CD4-positive, alpha-beta T cell treated with Interleukin-4 for 4 hours (primary cell): ENCODE measurements at regions not wholly inside any gene's neighbourhood (a gene's known extent, or its start where the extent isn't known, plus 50 kb on each side); places are given as distances from the start of the nearest gene placed in this dataset.

Experiments used
- DNase-seq: peaks from one replicate; pipeline ENCODE4 v3.0.0-alpha.2; 2020

DNA sequence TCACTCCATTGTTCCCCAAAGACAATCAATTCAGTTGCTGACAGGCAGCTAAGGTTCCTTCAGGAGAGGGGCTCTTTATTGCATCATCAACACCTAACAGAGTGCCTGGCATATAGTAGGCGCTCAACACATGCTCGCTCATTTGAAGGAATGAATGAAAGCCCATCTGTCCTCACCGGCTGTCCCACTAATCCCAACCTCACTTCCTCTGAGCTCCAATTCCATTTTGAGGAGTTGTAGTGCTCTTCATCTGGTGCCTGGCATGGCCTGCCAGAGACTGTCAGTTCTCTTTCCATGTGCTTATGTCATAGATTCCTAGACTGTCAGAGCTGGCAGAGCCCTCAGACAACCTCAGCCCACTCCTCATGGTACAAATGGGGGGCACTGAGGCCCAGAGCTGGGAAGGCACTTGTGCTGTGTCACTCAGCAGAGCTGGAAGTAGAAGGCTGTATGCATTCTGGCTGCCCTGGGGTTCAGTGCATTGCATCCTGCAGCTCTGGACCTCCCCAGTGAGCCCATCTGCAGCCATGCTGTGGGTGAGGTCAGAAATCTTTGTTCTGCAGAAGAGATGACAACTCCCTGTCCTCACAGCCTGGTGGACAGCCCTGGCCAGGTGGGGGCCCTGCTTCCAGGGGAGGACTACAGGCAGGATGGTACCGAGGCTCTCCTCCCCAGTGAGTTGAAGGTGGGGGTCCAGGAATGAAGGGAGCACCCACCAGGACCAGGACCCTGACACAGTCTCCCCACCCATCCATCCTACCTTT, 134.9 kb upstream of the PJA1 start:
- no peak for DNase-seq

- DNase-seq: no peak
These were observed 134.0 kb upstream of the PJA1 start for GRCh38 chrX:69299285-69299684.

GRCh38 chrX:69298466-69299140, 133.3 kb upstream of the PJA1 start:
- no peak for DNase-seq

GRCh38 chrX:69297506-69297905, 132.3 kb upstream of the PJA1 start:
- no peak for DNase-seq

- DNase-seq: no peak
These were observed 128.7 kb upstream of the PJA1 start for GRCh38 chrX:69293776-69294601.

GRCh38 chrX:69291116-69291515, 125.9 kb upstream of the PJA1 start:
- DNase-seq: no peak

GRCh38 chrX:69290292-69290691, 125.0 kb upstream of the PJA1 start:
- DNase-seq: no peak

DNA sequence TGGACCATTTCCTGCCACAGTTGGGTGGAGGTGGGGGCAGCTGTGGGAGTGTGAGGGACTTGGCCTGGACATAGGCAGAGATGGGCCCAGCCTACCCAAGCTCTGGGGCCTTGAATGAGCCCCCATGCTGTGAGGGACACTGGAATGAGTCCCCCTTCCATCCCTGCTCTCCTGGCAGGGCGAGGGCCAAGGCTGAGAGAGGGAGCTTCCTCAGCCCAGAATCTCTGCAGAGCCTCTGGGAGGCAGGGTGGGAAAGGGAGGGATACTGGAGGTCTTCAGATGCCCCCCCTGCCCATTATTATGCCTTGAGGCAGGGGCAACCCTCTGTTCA, 124.5 kb upstream of the PJA1 start:
- no peak for DNase-seq

DNA sequence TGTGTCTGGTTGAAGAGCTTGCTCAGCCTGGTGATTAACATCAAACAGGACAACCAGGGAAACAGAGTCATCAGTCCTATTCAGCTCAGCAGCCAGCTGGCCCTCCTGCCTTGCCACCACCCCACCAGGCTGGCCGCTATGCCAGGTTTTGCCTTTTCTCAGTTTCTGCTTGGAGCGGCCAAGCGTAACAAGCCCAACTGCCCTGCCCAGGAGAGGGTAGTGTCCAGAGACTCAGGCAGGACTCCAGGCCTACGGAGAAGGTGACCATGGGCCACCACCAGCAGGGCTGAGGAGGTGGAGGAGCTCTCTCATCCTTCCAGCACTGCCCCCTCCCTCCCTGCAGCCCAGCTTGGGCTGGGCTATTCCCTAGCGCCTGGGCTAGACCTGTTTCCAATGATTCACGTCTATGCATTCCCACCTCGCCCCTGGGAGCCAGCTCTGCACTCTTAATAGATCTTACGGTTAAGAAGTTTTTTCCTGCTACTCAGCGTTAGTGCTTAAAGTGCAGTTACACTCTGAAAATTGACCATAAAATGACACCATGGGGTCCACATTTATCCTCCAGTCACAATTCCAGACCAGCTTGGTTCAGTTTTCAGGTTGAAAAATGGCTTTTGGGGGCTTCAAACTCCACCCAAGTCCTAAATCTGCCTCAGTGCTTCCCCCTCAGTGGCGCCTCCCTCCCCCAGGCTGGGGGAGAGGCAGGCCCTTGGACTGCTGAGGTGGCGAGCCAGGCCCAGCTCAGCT, 124.0 kb upstream of the PJA1 start:
- no peak for DNase-seq

DNA sequence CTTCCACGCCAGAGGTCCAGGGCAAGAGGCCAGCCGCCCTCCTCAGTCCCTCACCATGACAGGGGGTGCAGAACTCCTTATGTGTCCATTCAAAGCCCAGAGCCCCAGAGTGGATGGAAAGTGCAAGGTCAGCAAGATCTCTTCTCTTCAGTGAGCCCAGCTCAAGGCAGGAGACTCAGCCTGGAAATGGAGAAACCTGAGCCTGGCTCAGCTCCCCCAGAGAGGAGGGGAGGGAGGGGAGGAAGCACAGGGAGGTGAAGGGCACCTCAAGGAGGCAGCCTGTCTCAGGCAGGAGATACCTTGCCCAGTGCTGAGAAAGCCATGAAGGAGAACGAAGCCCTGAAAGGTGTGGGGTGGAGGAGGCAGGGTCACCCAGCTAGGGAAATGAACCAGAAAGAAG, 121.8 kb upstream of the PJA1 start:
- no peak for DNase-seq

DNA sequence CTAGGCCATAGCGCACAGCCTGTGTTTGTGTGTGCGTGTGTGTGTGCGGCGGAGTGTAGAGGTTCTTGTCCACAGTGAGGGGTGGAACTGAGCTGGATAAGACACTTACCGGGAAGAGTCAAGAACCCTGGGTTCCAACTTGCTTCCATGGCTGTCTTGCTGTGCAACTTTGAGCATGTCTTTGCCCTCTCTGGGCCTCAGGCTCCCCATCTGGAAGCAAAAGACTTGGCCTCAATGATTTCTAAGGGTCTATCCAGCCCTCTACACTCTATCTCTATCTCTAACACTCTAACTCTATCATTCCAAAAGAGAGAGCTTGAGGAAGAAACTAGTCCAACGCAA, 121.3 kb upstream of the PJA1 start:
- no peak for DNase-seq

- DNase-seq: peak; percentile 23
These were observed 120.8 kb upstream of the PJA1 start for GRCh38 chrX:69285881-69286564.

GRCh38 chrX:69285401-69285877, 120.2 kb upstream of the PJA1 start:
- DNase-seq: no peak

GRCh38 chrX:69284491-69284890, 119.2 kb upstream of the PJA1 start:
- no peak for DNase-seq

DNA sequence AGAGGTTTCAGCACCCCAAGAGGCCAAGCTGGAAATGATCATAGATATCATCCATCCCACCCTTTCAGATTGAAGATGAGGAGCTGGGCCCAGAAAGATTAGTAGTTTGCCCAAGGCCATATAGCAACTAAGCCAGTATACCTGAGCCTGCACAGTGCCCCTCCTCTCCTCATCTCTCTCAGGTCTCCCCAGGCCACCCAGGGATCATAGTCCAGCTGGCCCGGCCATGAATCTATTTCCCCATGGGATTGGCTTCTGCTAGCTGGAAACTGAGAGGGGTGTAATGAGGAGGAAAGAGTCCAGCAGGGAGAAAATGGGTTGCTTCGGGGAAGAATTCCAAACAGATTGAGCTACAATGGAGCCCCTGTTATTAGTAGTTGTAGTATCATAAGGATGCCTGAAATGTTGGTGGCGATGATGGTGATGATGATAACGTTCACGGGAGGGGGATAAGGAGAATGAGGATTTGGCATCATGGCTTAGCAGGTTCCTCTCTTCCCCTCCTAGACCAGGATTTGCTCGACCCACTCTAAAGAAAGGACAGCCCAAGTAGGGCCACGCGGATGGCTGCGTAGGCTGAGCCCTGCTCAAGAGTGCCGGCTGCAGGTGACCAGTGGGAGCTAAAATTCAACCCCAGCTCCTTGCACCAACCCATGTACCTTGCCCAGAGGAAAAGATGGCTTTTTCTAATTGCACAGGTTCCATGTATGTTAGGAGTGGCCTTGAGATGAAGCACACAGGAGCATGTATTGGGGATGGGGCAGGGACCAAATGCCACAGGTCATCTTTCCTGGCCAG, 117.8 kb upstream of the PJA1 start:
- no peak for DNase-seq

DNA sequence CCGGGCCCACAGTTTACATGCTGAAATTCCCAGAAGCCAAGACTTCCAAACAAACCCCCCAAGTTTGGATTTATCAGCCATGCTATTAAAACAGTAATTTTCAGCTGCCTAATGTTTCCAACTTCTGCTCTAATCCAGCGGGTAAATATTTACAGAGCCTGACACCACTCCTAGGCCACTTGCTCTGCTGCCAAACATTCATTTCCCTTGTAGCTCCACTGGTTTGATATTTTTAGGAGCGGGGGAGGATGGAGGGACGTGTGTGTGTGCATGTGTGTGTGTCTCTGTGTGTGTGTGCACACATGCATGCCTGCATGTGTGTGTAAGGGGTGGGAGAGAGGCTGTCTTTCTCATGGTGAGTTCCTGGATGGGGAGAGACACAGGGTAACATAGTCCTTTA, 115.7 kb upstream of the PJA1 start:
- no peak for DNase-seq

DNA sequence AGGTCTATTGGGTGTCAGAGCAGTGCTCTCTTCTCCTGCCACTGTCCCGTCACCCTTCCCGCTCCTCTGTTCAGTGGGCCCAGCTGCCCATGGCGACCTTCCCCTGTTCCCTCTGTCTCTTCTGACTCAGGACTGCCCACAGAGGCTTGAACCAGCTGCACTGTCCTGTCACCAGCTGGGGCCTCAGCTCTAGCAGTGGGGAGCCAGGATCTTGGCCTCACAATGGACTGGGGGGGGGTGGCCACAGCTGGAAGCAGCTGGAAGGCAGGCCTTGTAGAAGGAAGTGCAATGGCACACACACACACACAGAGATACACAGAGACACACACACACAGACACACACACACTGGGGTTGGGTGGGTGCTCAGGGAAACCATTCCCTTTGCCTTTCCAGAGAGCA, 114.0 kb upstream of the PJA1 start:
- DNase-seq: no peak

- DNase-seq: no peak
These were observed 112.9 kb upstream of the PJA1 start for GRCh38 chrX:69278031-69278687.

DNA sequence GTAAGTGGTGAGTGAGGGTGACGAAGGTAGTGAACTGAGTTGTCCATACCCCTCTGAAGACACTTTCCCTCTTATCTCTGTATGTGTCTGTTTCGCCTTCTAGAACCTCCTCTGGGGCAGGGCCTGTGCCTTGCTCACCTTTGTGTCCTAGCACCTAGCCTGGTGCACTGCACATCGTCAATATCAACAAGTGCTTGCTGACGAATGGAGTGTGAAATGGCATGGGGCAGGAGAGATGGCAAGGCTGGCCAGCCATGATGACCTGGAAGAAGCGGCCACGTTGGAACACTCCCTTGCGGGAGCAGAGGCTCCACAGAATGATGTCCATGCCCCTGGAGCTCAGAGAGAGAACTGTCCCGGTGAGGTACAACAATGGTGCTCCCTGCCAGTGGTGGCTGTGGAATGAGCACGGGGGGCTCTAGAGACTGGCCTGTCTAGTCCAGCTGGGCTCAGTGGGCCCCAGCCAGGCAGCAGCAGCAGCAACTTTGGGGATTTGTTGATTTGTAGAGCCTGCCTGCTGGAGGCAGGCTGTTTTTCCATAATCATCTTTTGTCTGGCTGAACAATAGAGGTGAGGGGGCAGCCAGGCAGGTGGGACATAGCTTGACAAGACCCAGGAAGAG, 112.2 kb upstream of the PJA1 start:
- no peak for DNase-seq

GRCh38 chrX:69268611-69269010, 103.4 kb upstream of the PJA1 start:
- no peak for DNase-seq

DNA sequence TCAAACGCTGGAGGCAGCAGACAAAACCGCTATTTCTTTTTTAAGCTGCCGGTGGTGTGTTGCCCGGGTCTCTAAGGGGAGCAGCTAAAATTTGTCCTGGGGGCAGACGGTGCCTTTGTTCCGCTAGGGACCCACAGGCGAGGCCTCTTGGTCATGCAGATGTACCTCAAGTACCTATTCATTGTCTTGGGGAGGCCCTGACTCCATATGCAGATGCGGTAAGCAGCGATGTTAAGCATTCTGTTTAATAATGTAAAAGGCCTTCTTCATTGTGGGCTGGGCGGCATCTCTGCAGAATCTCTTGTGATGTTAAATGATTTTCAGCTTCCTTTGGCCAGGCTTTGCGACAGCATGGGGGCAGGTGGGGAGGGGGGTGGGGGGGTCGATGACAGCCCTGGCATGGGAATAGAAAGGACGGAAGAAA, 98.9 kb upstream of the PJA1 start:
- no peak for DNase-seq
